Stimulated activated CD8-positive, alpha-beta memory T cell treated with anti-CD3 and anti-CD28 coated beads, Interleukin-15, amount 100 ng/mL, for 48 hours (primary cell): ENCODE measurements at regions not wholly inside any gene's neighbourhood (a gene's known extent, or its start where the extent isn't known, plus 50 kb on each side); places are given as distances from the start of the nearest gene placed in this dataset.
"Not testable (repeated sequence)": the region's sequence is repeated elsewhere in the genome, so short reads cannot be mapped to it uniquely, and the experiment has no call there.

Source experiments
- DNase-seq, 2 donors: peaks; one replicate each; pipeline ENCODE4 v3.0.0-alpha.2; 2020; ENCODE audit warnings: low read depth in 2 of 2

- DNase-seq = no peak
Observed at GRCh38 chr2:234861841-234862735, 89.7 kb upstream of the SH3BP4 start.

DNA sequence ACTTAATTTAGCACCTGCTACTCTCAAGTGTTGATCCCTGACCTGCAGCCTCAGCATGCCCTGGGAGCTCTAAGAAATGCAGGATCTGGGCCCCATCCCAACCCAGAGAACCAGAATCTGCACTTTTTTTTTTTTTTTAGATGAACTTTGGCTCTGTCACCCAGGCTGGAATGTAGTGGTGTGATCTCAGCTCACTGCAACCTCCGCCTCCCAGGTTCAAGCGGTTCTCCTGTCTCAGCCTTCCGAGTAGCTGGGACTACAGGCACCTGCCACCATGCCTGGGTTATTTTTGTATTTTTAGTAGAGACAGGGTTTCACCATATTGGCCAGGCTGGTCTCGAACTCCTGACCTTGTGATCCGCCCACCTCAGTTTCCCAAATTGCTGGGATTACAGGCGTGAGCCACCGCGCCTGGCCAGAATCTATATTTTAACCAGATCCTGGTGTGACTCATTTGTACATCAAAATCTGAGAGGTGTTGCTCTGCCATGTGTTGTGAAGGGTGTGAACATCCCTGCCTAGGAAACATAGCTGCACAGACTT lies 92.4 kb upstream of the SH3BP4 start:
- not testable (repeated sequence) for DNase-seq

DNA sequence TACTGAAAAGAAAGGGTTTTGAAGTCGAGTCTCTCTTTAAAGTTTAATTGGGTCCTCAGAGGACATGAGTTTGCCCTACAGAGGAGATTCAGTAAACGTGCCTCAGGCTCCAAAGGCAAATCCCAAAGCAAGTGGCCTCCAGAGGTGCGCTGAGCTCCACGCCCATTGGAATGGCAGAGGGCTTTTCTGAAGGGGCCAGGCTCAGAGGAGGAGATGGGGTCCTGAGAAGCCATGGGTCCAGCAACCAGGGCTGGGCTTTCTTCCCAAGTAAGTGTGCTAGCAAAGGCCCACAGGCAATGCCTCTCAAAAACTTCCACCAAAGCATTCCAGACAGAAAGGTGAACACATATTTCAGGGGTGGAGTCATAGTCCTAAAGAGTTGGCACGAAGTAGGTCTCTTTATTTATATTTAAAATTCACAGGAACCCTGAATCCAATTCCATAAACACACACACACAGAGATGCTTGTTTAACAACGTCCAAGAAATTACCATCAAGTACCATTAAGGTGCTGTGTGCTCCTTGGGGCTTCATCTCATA lies 93.0 kb upstream of the SH3BP4 start:
- no peak for DNase-seq

DNA sequence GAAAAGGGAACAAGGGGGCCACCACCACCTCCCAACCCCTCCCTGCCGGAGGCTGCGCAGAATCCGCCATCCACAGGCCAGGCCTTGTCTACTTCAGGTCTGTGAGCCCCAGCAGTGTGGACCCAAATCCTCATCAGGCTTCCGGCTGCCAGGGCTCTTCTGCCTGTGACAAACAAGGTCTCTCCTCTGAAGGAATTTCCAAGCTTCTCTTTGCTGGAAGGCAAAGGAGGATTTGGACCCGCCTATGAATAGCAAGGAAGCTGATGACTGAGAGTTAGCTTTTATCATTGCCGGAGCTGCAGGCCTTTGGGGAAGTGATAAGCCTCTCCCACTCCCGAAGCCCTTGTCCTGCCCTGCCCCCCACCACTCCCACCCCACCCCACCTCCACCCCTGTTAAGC lies 93.7 kb upstream of the SH3BP4 start:
- no peak for DNase-seq

DNA sequence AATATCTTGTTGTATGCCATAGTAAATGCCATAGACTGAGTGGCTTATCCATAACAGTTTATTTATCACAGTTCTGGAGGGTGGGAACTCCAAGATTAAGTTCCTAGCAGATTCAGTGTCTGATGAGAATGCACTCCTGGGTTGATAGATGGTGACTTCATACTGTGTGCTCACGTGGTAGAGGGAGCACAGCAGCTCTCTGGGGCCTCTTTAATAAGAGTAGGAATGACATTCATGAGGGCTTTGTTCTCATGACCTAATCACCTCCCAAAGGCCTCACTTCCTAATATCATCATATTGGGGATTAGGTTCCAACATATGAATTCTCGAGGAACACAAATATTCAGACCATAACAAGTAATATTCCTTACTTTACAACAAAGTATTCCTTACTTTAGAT lies 98.1 kb upstream of the SH3BP4 start:
- no peak for DNase-seq

GRCh38 chr2:234852941-234853340 lies 98.9 kb upstream of the SH3BP4 start:
- DNase-seq = no peak

GRCh38 chr2:234852035-234852434 lies 99.8 kb upstream of the SH3BP4 start:
- DNase-seq = no peak

DNA sequence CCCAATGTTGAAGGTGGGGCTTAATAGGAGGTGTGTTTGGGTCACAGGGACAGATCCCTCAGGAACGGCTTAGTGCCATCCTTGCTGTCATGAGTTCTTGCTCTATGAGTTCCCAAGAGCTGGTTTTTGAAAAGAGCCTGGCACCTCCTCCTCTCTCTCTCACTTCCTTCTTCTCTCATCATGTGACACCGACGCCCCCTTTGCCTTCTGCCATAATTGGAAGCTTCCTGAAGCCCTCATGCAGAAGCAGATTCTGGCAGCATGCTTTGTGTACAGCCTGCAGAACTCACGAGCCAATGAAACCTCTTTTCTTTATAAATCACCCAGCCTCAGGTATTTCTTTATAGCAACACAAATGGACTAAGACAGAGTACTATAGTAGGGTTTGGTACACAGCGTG lies 100.4 kb upstream of the SH3BP4 start:
- DNase-seq = no peak

- DNase-seq = no peak
Observed at GRCh38 chr2:234850818-234851217, 101.0 kb upstream of the SH3BP4 start.

GRCh38 chr2:234849678-234850077 lies 102.1 kb upstream of the SH3BP4 start:
- DNase-seq = no peak

GRCh38 chr2:234848578-234848977 lies 103.2 kb upstream of the SH3BP4 start:
- no peak for DNase-seq

GRCh38 chr2:234847639-234848038 lies 104.2 kb upstream of the SH3BP4 start:
- no peak for DNase-seq

DNA sequence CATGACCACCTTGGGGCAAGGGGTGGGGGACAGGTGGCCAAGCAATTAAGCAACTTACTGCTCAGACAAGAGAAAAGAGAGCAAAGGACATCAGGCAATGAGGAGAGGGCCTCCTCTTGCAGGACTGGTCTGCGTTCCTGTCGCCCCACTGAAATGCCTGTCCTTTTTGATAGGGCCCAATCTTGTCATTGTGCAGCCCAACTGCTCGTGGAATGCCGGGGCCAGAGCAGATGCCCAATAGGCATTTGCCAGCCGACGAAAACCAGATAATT lies 104.5 kb upstream of the SH3BP4 start:
- no peak for DNase-seq

DNA sequence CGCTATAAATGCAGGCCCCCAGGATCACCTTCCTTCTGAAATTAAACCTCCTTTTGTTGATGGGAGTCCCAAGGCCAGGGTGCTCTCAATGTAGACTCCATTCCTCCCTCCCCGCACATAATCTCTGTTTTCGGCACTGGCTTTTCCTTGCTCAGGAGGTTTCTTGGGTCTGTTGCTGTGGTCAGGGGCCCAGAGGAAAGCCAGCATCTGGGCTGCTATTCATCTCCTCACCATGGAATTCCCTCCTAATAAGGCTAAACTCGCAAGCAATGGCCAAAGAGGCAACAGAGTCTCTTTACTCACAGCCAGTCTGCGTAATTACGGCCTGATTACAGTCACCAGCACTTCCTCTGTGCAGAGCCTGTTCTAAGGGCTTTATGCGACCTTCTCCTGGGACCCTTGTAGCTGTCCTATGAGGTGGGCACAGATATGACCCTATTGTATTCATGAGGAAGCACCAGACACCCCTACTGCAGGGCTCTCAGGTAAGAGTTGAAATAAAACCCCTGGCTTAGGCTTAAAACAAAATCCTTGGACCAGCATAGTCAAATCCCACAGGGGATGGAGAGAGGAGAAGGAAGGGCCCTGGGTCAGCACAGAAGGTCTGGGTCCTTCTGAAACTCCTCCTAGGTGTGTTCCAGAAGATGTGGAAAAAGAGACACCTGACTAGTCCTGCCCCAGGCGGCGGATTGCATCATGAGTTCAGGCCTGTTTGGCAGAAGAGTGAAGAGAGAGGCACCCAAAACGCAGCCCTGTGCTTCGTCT lies 105.0 kb upstream of the SH3BP4 start:
- no peak for DNase-seq

DNA sequence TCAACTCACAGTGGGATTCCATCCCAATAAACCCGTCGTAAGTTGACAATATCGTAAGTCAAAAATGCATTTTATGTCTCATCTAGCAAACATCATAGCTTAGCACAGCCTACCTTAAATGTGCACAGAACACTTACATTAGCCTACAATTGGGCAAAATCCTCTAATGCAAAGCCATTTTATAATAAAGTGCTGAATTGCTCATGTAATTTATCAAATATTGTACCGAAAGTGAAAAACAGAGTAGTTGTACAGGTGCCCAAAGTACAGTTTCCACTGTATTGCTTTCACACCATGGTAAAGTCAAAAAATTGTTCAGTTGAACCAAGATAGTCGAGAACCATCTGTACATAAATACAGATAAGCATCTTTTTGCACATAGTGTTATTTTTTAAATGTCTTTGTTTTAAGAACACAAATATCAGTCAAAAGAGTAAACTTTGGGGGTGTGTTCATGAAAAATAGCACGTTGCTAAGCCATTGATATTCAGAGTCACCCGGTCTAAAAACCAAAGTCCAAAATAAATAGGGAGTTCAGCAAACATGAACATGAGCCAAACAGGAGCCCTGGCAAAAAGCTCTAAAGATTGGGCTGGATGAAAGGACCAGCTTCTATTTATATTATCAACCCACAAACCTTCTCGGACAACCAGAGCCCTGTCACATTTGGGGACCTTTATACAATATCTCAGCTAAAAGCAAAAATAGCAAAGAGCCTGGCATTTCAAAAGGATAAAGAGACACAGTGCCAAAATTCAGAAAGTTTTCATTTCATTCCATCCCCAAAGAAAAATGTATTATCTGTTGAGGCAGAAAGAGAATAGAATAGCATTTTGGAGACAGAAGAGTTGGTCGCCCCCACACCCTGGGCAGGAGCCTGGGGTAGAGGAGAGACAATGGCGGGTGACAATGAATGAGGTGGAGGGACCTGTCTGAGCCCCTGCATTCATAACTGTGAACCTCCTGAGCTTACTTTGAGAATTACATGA lies 105.9 kb upstream of the SH3BP4 start:
- no peak for DNase-seq

DNA sequence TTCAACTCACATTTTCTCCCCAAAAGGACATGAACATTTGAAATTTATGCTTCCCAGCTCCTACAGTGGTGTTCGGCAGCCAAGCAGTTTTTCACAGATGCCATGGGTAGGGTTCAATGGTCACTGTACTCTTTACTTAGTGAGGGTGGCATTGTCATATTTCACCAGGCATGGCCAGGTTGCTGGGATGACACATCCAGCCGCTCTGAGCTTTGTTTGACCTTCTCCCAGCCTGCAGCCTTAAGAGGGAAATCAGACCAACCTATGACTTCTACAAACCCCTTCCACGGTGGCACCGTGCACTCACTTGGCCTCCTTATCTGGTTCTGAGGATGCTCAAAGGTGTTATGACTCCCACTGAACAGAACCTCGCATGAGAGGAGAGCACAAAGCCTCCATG lies 108.4 kb upstream of the SH3BP4 start:
- DNase-seq = no peak

- no peak for DNase-seq
Observed at GRCh38 chr2:234842753-234843152, 109.1 kb upstream of the SH3BP4 start.

DNA sequence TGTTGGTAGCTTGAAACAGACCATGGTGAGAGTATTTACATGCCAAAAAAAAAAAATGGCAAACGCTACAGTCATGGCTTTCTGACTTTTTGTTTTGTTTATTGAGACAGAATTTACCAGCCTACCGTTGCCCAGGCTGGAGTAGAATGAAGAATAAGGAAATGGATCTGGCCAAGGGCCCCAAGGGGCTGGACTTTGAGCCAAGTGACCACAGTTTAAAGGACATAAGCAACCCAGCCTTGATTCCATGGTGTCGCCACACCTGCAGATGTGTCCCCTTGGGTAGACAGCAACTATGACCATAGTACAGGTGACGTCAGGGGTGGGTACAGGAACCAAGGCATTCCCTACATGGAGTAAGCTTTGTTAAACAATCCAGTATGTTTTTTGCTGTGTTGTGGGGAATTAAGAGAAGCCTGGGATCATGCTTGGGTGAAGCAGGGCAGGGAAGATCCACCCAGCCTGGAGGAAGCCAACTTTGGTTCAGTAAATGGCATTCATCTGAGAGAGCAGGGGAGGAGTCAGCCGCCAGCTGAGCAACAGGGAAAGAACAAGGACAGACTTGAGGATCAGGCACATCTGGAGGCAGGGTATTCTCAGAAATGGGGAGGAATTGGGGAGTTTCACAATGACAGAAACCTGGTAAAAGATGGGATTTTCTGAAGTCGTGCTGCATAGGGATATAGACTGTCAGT lies 110.3 kb upstream of the SH3BP4 start:
- no peak for DNase-seq

- DNase-seq = no peak
Observed at GRCh38 chr2:234840336-234840735, 111.5 kb upstream of the SH3BP4 start.

DNA sequence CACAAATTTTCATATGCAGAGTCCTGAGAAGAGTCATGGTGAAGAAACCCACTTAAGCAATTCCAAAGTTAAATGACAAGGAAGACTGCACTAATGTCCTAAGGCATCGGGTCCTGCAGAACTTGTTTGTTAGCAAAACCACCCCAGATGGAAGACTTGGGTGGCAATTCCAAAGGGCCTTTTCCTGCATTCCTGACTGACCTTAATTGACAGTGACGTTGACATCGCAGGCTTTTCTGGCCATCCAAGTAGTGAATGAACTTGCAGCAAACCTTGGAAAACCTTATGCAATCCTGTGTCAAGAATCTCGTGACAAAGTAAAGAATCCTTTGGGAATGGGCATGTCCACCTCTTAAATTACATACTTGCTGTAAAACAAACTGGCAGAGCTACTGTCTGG lies 112.5 kb upstream of the SH3BP4 start:
- DNase-seq = no peak

- no peak for DNase-seq
Observed at GRCh38 chr2:234836271-234836670, 115.5 kb upstream of the SH3BP4 start.
